Transverse colon (tissue), 4 donors: ENCODE measurements at regions not wholly inside any gene's neighbourhood (a gene's known extent, or its start where the extent isn't known, plus 50 kb on each side); places are given as distances from the start of the nearest gene placed in this dataset.

Source experiments
- DNase-seq: peaks from one replicate; pipeline ENCODE4 v3.0.0-alpha.2; 2019
- H3K27ac ChIP-seq, 4 donors: fragments of 200-600 bp; sonication (generic); 2 replicates each; pipeline ENCODE4 v1.5.1; 2016 to 2018; ENCODE audit warnings: inconsistent platforms in 4 of 4
- H3K27me3 ChIP-seq: fragments of 200-600 bp; sonication (generic); 2 replicates; pipeline ENCODE4 v1.5.1; 2017; ENCODE audit warnings: inconsistent platforms
- H3K36me3 ChIP-seq, 4 donors: fragments of 200-600 bp; sonication (generic); 2 replicates each; pipeline ENCODE4 v1.5.1; 2017 to 2019; ENCODE audit warnings: inconsistent platforms in 4 of 4
- H3K4me1 ChIP-seq, 4 donors: fragments of 200-600 bp; sonication (generic); 2 replicates each; pipeline ENCODE4 v1.5.1; 2017 to 2020; ENCODE audit warnings: inconsistent platforms in 4 of 4
- H3K4me3 ChIP-seq, 4 donors: fragments of 200-600 bp; sonication (generic); 1 replicate in 1 of 4; 2 replicates in 3 of 4; pipeline versions ENCODE4 v1.5.1 to v1.6.1; 2017 to 2019; ENCODE audit warnings: inconsistent platforms in 4 of 4
- H3K9me3 ChIP-seq, 2 donors: fragments of 200-600 bp; sonication (generic); 2 replicates each; pipeline ENCODE4 v1.5.1; 2017 to 2019; ENCODE audit warnings: inconsistent platforms in 2 of 2
- EP300 ChIP-seq: sonication (generic); formaldehyde crosslinking; IDR thresholded peaks from one replicate; pipeline ENCODE4 v1.6.1; 2017; ENCODE audit warnings: antibody characterized with exemption, low read depth
- POLR2A ChIP-seq: fragments of 450-650 bp; IDR thresholded peaks from one replicate; pipeline ENCODE4 v1.6.1; 2016; ENCODE audit warnings: antibody characterized with exemption, mild to moderate bottlenecking, moderate library complexity
- POLR2AphosphoS5 ChIP-seq, 3 donors: sonication (generic); formaldehyde crosslinking; IDR thresholded peaks; one replicate each; pipeline ENCODE4 v1.6.1; 2016; ENCODE audit warnings: antibody characterized with exemption in 3 of 3
- WGBS, 2 donors: methylation state at CpG; one replicate each; pipeline ENCODE4 v1.1.5; 2018; ENCODE audit warnings: low coverage in 1 of 2; 5-methylcytosine and 5-hydroxymethylcytosine counted together
- in situ Hi-C, 4 donors: fragments of 200-750 bp; cut with MboI; loops; one replicate each; pipeline versions ENCODE4 v1.15.0 to v1.15.1; 2017; ENCODE audit warnings: low sequenced_read_pairs in 3 of 4, low pct_ligation_motif_present in 1 of 4, low pct_unique_long_range_greater_than_20kb in 1 of 4
- intact Hi-C: fragments of 100-400 bp; cut with DNase I; formaldehyde crosslinking; loops from one replicate; pipeline ENCODE4 v1.15.1; 2023; ENCODE audit warnings: low total_unique reads
- TF ChIP-seq, protein P1 (sequence below), 5 experiments: fragments of 200-600 bp in 3 of 5; fragments of 450-650 bp in 2 of 5; sonication (generic) in 3 of 5; IDR thresholded peaks; 1 replicate in 2 of 5; 2 replicates in 3 of 5; pipeline ENCODE4 v1.5.1; 2016 to 2017; ENCODE audit warnings: antibody characterized with exemption in 5 of 5, inconsistent platforms in 3 of 5, mild to moderate bottlenecking in 2 of 5, moderate library complexity in 1 of 5

DNA sequence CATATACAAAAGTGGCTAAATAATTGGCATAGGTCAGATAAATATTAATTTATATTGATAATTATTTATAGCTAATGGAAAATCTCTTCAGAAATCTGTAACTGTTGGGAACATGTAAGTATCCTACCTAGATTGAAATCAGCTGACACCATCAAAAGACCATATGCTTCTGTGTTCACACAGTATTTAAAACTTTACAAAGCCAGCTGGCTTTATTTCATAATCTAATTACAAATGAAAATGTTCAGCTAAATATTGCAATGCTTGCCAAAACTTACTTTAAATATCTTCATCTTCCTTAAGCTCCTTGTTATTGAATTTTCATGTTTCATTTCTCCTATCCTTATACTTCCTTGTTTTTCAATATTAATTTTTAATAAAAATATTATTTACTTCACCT, 190.9 kb upstream of the DOK6 start:
- Histone ChIP-seq H3K27me3 (no peaks in the 10 kb centered on the region), H3K9me3 (no peaks in the 10 kb centered on the region), H3K36me3 (no peaks in the 10 kb centered on the region), H3K4me1 (no peaks in the 10 kb centered on the region), H3K4me3 (no peak overlapping the region), H3K27ac (no peak overlapping the region)
- in situ Hi-C loops (no loop called here), intact Hi-C loops (no loop called here)
- no peak for DNase-seq
- TF ChIP-seq POLR2A (no peak), EP300 (no peak), POLR2AphosphoS5 (IDR thresholded peaks at IDR 0.05) (no peak)
- TF ChIP-seq, protein P1, sequence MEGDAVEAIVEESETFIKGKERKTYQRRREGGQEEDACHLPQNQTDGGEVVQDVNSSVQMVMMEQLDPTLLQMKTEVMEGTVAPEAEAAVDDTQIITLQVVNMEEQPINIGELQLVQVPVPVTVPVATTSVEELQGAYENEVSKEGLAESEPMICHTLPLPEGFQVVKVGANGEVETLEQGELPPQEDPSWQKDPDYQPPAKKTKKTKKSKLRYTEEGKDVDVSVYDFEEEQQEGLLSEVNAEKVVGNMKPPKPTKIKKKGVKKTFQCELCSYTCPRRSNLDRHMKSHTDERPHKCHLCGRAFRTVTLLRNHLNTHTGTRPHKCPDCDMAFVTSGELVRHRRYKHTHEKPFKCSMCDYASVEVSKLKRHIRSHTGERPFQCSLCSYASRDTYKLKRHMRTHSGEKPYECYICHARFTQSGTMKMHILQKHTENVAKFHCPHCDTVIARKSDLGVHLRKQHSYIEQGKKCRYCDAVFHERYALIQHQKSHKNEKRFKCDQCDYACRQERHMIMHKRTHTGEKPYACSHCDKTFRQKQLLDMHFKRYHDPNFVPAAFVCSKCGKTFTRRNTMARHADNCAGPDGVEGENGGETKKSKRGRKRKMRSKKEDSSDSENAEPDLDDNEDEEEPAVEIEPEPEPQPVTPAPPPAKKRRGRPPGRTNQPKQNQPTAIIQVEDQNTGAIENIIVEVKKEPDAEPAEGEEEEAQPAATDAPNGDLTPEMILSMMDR (IDR thresholded peaks at IDR 0.05) = no peak

GRCh38 chr18:69213842-69214241, 186.8 kb upstream of the DOK6 start:
- Histone ChIP-seq H3K36me3 (no peaks in the 10 kb centered on the region), H3K4me3 (no peak overlapping the region), H3K27ac (no peak overlapping the region), H3K9me3 (no peaks in the 10 kb centered on the region), H3K4me1 (no peaks in the 10 kb centered on the region), H3K27me3 (no peaks in the 10 kb centered on the region)
- TF ChIP-seq POLR2A (no peak), POLR2AphosphoS5 (IDR thresholded peaks at IDR 0.05) (no peak), EP300 (no peak)
- TF ChIP-seq, protein P1 (IDR thresholded peaks at IDR 0.05) = no peak
- in situ Hi-C loops = no loop called here
- 59 to 70% methylated on average over 3 of the region's 3 CpGs for WGBS, 2 donors
- intact Hi-C loops = no loop called here
- DNase-seq = no peak

DNA sequence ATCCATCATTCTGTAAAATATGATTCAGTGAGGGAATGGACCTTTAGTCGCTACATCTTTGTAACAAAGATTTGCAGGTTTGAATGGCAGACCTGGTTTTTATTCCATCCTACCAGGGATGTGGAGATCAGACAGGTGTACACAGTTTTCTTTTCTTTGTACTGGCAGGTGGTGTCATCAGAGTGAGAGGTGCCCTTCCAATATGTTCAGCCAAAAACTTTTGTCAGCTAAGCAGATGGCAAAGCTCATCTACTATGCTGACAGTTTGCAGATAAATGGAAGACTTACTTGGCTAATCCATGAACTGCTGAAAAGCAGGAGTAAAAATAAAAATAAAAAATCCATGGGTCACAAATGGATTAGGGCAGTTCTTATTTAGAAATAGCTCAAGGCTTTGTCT, 185.5 kb upstream of the DOK6 start:
- no peaks in the 10 kb centered on the region for H3K36me3 ChIP-seq
- H3K4me1 ChIP-seq = no peaks in the 10 kb centered on the region
- in situ Hi-C loops = no loop called here
- no peaks in the 10 kb centered on the region for H3K9me3 ChIP-seq
- H3K27me3 ChIP-seq = no peaks in the 10 kb centered on the region
- H3K27ac ChIP-seq = no peak overlapping the region
- no peak for TF ChIP-seq POLR2AphosphoS5 (IDR thresholded peaks at IDR 0.05)
- no peak for TF ChIP-seq POLR2A
- no peak for TF ChIP-seq EP300
- TF ChIP-seq, protein P1 (IDR thresholded peaks at IDR 0.05) = no peak
- H3K4me3 ChIP-seq = no peak overlapping the region
- 87 to 88% methylated on average over 1 of the region's 1 CpG for WGBS, 2 donors
- no peak for DNase-seq
- intact Hi-C loops = no loop called here

DNA sequence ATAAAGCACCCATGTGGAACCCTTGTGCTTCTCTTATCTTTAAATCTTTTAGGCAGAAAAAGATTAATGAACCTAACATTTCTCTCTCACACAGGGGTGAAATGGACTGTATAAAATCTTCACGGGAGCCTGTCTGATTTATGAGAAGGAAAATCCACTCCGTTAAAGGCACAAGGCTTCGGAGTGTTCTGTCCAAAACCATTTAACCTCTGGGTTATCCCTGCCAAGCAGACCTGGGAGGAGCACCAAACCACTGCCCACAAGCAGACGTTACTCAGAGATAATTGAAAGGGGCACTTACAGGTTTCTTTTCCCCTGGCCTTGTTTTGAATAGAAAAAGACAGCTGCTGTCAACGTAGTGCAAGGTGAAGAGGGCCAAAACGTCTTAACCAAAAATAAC, 184.4 kb upstream of the DOK6 start:
- DNase-seq = no peak
- Histone ChIP-seq H3K27me3 (no peaks in the 10 kb centered on the region), H3K4me3 (no peak overlapping the region), H3K9me3 (no peaks in the 10 kb centered on the region), H3K4me1 (no peaks in the 10 kb centered on the region), H3K27ac (no peak overlapping the region), H3K36me3 (no peaks in the 10 kb centered on the region)
- WGBS, 2 donors = 57 to 58% methylated on average over 6 of the region's 6 CpGs
- intact Hi-C loops = no loop called here
- TF ChIP-seq POLR2A (no peak), POLR2AphosphoS5 (IDR thresholded peaks at IDR 0.05) (no peak), EP300 (no peak)
- TF ChIP-seq, protein P1 (IDR thresholded peaks at IDR 0.05) = no peak
- in situ Hi-C loops = no loop called here
